ENCODE measurements at regions not wholly inside any gene's neighbourhood (a gene's known extent, or its start where the extent isn't known, plus 50 kb on each side); places are given as distances from the start of the nearest gene placed in this dataset.

- Histone ChIP-seq H3K4me1 (peaks cover 0 to 6% (median 0%) of the 10 kb centered on the region in 3 donors), H3K9me3 (no peaks in the 10 kb centered on the region), H3K4me3 (peak overlapping the region in 1 of 4 donors; percentile 22), H3K27me3 (no peaks in the 10 kb centered on the region), H3K36me3 (no peaks in the 10 kb centered on the region), H3K27ac (peak overlapping the region in 2 of 4 donors; percentile 9 to 46)
- ATAC-seq (peak in 3 of 4 donors; percentile 60 to 77 (median 64)), FAIRE-seq (no peak), DNase-seq (no peak)
- TF ChIP-seq CTCF (IDR thresholded peaks at IDR 0.05): no peak
- intact Hi-C loops (cut with DNase I): no loop called here
Observed at GRCh38 chr13:70424928-70425327, 316.7 kb upstream of the KLHL1 start.

GRCh38 chr13:70424428-70424827 lies 316.2 kb upstream of the KLHL1 start:
- 37 to 42% methylated on average over 7 of the region's 7 CpGs for WGBS, 2 donors
- H3K27me3 ChIP-seq: no peaks in the 10 kb centered on the region
- DNase-seq: peak in 4 of 6 donors; percentile 6 to 35 (median 24)
- H3K9me3 ChIP-seq: no peaks in the 10 kb centered on the region
- peak overlapping the region in 2 of 4 donors; percentile 9 to 46 for H3K27ac ChIP-seq
- H3K36me3 ChIP-seq: no peaks in the 10 kb centered on the region
- intact Hi-C loops (cut with DNase I): no loop called here
- TF ChIP-seq CTCF (IDR thresholded peaks at IDR 0.05): no peak
- peak overlapping the region in 1 of 4 donors; percentile 22 for H3K4me3 ChIP-seq
- H3K4me1 ChIP-seq: peaks cover 0 to 6% (median 0%) of the 10 kb centered on the region in 3 donors
- ATAC-seq: peak; percentile 61 to 86 (median 82)
- FAIRE-seq: no peak

GRCh38 chr13:70415136-70415535 lies 306.9 kb upstream of the KLHL1 start:
- H3K4me1 ChIP-seq: no peaks in the 10 kb centered on the region
- no peaks in the 10 kb centered on the region for H3K36me3 ChIP-seq
- H3K9me3 ChIP-seq: no peaks in the 10 kb centered on the region
- H3K4me3 ChIP-seq: no peak overlapping the region
- no peak for DNase-seq
- no peaks in the 10 kb centered on the region for H3K27me3 ChIP-seq
- peak in 2 of 4 donors; percentile 49 to 55 for ATAC-seq
- no peak for TF ChIP-seq CTCF (IDR thresholded peaks at IDR 0.05)
- FAIRE-seq: no peak
- H3K27ac ChIP-seq: no peak overlapping the region
- intact Hi-C loops (cut with DNase I): no loop called here

GRCh38 chr13:70408865-70409264 lies 300.6 kb upstream of the KLHL1 start:
- no peak overlapping the region for H3K4me3 ChIP-seq
- DNase-seq (no peak), ATAC-seq (no peak), FAIRE-seq (no peak)
- no peak overlapping the region for H3K27ac ChIP-seq
- H3K36me3 ChIP-seq: no peaks in the 10 kb centered on the region
- intact Hi-C loops (cut with DNase I): no loop called here
- 85 to 90% methylated on average over 1 of the region's 1 CpG for WGBS, 2 donors
- H3K27me3 ChIP-seq: no peaks in the 10 kb centered on the region
- no peaks in the 10 kb centered on the region for H3K9me3 ChIP-seq
- H3K4me1 ChIP-seq: no peaks in the 10 kb centered on the region
- no peak for TF ChIP-seq CTCF (IDR thresholded peaks at IDR 0.05)

GRCh38 chr13:70407486-70407885 lies 299.2 kb upstream of the KLHL1 start:
- no peak for TF ChIP-seq CTCF (IDR thresholded peaks at IDR 0.05)
- no peak for DNase-seq
- H3K27ac ChIP-seq: no peak overlapping the region
- FAIRE-seq: no peak
- WGBS, 2 donors: 71 to 85% methylated on average over 1 of the region's 1 CpG
- H3K36me3 ChIP-seq: no peaks in the 10 kb centered on the region
- no peaks in the 10 kb centered on the region for H3K4me1 ChIP-seq
- H3K4me3 ChIP-seq: no peak overlapping the region
- no peaks in the 10 kb centered on the region for H3K27me3 ChIP-seq
- ATAC-seq: no peak
- intact Hi-C loops (cut with DNase I): no loop called here
- H3K9me3 ChIP-seq: no peaks in the 10 kb centered on the region
